Esophagus muscularis mucosa (tissue), 4 donors: ENCODE measurements at regions not wholly inside any gene's neighbourhood (a gene's known extent, or its start where the extent isn't known, plus 50 kb on each side); places are given as distances from the start of the nearest gene placed in this dataset.

Source experiments
- DNase-seq: peaks from one replicate; pipeline ENCODE4 v3.0.0-alpha.2; 2017; ENCODE audit errors: extremely low spot score
- H3K27ac ChIP-seq, 4 donors: fragments of 200-600 bp; sonication (generic); replicated peaks in 1 of 4; 1 replicate in 3 of 4; 2 replicates in 1 of 4; pipeline ENCODE4 v1.5.1; 2016 to 2019; ENCODE audit warnings: mild to moderate bottlenecking in 1 of 4
- H3K27me3 ChIP-seq, 4 donors: fragments of 200-600 bp; sonication (generic); one replicate each; pipeline versions ENCODE4 v1.5.1 to v1.6.0; 2016 to 2019
- H3K36me3 ChIP-seq, 4 donors: fragments of 200-600 bp; sonication (generic); one replicate each; pipeline ENCODE4 v1.5.1; 2016 to 2019
- H3K4me1 ChIP-seq, 4 donors: fragments of 200-600 bp; sonication (generic); one replicate each; pipeline ENCODE4 v1.5.1; 2016 to 2019
- H3K4me3 ChIP-seq, 4 donors: fragments of 200-600 bp; sonication (generic); 1 replicate in 2 of 4; 2 replicates in 2 of 4; pipeline ENCODE4 v1.5.1; 2016 to 2019; ENCODE audit warnings: mild to moderate bottlenecking in 4 of 4, moderate library complexity in 1 of 4
- H3K9me3 ChIP-seq, 4 donors: fragments of 200-600 bp; sonication (generic); 1 replicate in 3 of 4; 2 replicates in 1 of 4; pipeline ENCODE4 v1.5.1; 2016 to 2019
- EP300 ChIP-seq: sonication (generic); formaldehyde crosslinking; IDR thresholded peaks from one replicate; pipeline ENCODE4 v1.6.1; 2017; ENCODE audit warnings: antibody characterized with exemption
- POLR2A ChIP-seq: fragments of 450-650 bp; IDR thresholded peaks from one replicate; pipeline ENCODE4 v1.6.1; 2017; ENCODE audit warnings: antibody characterized with exemption, moderate library complexity, mild to moderate bottlenecking, low read depth
- POLR2AphosphoS5 ChIP-seq, 2 donors: sonication (generic); formaldehyde crosslinking; IDR thresholded peaks; one replicate each; pipeline ENCODE4 v1.6.1; 2017; ENCODE audit warnings: antibody characterized with exemption in 2 of 2
- WGBS: methylation state at CpG from one replicate; pipeline ENCODE4 v1.1.5; 2018; 5-methylcytosine and 5-hydroxymethylcytosine counted together
- intact Hi-C: fragments of 100-400 bp; cut with DNase I; formaldehyde crosslinking; loops from one replicate; pipeline ENCODE4 v1.15.1; 2023
- TF ChIP-seq, protein P1 (sequence below), 3 experiments: fragments of 200-600 bp in 2 of 3; fragments of 450-650 bp in 1 of 3; sonication (generic) in 2 of 3; IDR thresholded peaks; one replicate each; pipeline ENCODE4 v1.5.1; 2017 to 2019; ENCODE audit warnings: antibody characterized with exemption in 3 of 3, mild to moderate bottlenecking in 2 of 3, moderate library complexity in 1 of 3

DNA sequence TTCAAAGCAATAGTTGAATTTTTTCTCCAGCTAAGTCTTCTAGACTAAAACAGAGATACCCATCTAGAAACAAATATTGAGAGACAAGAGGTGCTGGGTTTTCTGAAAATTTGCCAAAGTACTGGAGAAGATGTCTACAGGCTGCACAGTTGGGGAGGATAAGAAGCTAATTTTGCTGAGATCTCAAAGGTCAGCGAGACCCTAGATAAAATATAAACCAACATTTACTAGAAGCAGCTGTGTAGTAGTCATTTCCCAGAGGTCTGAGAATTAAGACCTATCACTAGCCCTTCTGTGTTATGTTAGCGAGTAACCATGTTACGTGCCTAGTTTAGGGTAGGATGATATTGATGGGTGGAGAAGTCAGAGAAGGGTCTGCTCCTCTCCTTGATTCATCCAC is 208.5 kb upstream of the TNC start:
- Histone ChIP-seq H3K27me3 (no peaks in the 10 kb centered on the region), H3K9me3 (no peaks in the 10 kb centered on the region), H3K27ac (no peak overlapping the region), H3K4me1 (peaks cover 0 to 22% (median 18%) of the 10 kb centered on the region in 4 donors), H3K36me3 (no peaks in the 10 kb centered on the region), H3K4me3 (no peak overlapping the region)
- whole genome bisulfite sequencing: 95% methylated on average over 3 of the region's 3 CpGs
- no peak for DNase-seq
- TF ChIP-seq, protein P1, sequence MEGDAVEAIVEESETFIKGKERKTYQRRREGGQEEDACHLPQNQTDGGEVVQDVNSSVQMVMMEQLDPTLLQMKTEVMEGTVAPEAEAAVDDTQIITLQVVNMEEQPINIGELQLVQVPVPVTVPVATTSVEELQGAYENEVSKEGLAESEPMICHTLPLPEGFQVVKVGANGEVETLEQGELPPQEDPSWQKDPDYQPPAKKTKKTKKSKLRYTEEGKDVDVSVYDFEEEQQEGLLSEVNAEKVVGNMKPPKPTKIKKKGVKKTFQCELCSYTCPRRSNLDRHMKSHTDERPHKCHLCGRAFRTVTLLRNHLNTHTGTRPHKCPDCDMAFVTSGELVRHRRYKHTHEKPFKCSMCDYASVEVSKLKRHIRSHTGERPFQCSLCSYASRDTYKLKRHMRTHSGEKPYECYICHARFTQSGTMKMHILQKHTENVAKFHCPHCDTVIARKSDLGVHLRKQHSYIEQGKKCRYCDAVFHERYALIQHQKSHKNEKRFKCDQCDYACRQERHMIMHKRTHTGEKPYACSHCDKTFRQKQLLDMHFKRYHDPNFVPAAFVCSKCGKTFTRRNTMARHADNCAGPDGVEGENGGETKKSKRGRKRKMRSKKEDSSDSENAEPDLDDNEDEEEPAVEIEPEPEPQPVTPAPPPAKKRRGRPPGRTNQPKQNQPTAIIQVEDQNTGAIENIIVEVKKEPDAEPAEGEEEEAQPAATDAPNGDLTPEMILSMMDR (IDR thresholded peaks at IDR 0.05): no peak
- TF ChIP-seq EP300 (no peak), POLR2A (no peak), POLR2AphosphoS5 (IDR thresholded peaks at IDR 0.05) (no peak)
- intact Hi-C loops: no loop called here

DNA sequence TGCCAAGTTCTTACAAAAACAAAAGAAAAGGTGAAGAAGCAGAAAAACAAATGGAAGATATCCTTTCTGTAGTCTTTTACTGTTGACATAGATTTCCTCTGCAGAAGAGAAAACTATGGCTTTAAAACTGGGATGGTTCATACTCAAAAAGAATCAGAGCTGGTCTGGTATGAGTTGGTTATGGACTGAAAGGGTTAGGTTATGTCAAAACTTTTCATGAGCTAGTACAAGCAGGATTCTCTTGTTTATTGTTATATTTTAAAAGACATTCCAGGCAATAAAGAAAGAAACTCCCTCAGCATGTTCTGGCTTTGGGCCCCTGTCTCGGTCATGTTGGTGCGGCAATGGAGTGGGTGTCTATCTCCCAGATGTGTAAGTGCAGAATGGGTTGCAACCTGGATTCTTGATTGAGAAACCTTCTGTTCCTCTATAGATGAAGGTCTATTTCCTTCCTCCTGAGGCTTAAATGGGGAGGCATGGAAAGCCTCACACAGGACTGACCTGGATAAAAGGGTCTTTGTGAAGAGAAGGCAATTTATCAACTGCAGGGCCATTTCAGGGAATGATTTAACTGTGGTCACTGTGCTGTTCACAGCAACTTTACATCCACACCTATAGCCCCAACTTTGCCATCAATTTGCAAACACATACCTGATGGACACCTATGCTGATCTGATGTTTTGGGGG is 209.6 kb upstream of the TNC start:
- Histone ChIP-seq H3K27me3 (no peaks in the 10 kb centered on the region), H3K9me3 (no peaks in the 10 kb centered on the region), H3K4me3 (no peak overlapping the region), H3K27ac (peak overlapping the region in 1 of 4 donors; percentile 19), H3K36me3 (no peaks in the 10 kb centered on the region), H3K4me1 (peaks cover 0 to 22% (median 18%) of the 10 kb centered on the region in 4 donors)
- intact Hi-C loops: no loop called here
- WGBS: 72% methylated on average over 2 of the region's 2 CpGs
- TF ChIP-seq POLR2AphosphoS5 (IDR thresholded peaks at IDR 0.05): no peak
- TF ChIP-seq POLR2A: no peak
- no peak for TF ChIP-seq EP300
- TF ChIP-seq, protein P1 (IDR thresholded peaks at IDR 0.05): no peak
- DNase-seq: no peak

DNA sequence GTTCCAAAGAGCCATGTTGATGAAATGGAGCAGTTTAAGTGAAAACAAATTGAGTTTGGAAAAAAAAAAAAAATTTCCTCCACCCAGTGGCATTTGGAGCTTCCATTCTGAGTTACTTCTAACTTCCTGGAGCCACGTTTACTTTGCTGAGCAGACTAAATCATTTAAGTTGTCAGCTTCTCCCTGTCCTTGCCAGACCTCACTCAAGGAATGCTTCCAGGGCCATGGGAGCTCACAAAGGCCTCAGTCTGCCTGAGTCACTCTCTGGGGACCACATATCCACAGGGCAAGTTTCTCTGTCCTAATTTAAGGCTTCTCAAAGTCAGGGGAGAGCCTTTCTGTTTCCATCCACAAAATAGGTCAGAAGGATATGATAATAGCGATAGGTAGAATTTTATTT is 210.3 kb upstream of the TNC start:
- peak overlapping the region in 1 of 4 donors; percentile 19 for H3K27ac ChIP-seq
- H3K36me3 ChIP-seq: no peaks in the 10 kb centered on the region
- H3K27me3 ChIP-seq: no peaks in the 10 kb centered on the region
- WGBS: 49% methylated on average over 2 of the region's 2 CpGs
- H3K4me1 ChIP-seq: peaks cover 0 to 22% (median 18%) of the 10 kb centered on the region in 4 donors
- no peak for TF ChIP-seq POLR2A
- TF ChIP-seq POLR2AphosphoS5 (IDR thresholded peaks at IDR 0.05): peak in 1 of 2 donors; percentile 15
- TF ChIP-seq EP300: no peak
- H3K9me3 ChIP-seq: no peaks in the 10 kb centered on the region
- no peak for DNase-seq
- H3K4me3 ChIP-seq: no peak overlapping the region
- intact Hi-C loops: no loop called here

DNA sequence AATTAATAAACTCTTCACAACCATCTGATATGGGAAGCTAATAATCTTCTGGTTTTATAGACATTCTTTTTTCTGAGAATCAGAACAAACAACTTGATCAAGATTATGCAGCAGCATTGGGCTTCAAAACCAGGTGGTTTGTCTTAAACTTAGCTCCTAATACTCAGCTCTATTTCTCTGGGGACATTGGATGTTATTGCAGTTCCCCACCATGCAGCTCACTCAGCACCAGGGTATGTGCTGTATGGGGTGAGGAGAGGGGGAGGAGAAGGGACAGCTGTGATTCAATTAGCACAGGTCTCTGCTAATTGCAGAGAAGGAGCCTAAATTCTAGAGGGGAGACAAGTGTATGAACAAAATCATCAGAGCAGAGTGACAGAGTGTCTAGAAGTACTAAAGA is 210.7 kb upstream of the TNC start:
- Histone ChIP-seq H3K4me3 (no peak overlapping the region), H3K27me3 (no peaks in the 10 kb centered on the region), H3K9me3 (no peaks in the 10 kb centered on the region), H3K27ac (peak overlapping the region in 1 of 4 donors; percentile 19), H3K4me1 (peaks cover 0 to 22% (median 18%) of the 10 kb centered on the region in 4 donors), H3K36me3 (no peaks in the 10 kb centered on the region)
- DNase-seq: no peak
- intact Hi-C loops: no loop called here
- TF ChIP-seq POLR2AphosphoS5 (IDR thresholded peaks at IDR 0.05) (no peak), EP300 (no peak), POLR2A (no peak)
- TF ChIP-seq, protein P1 (IDR thresholded peaks at IDR 0.05): no peak

DNA sequence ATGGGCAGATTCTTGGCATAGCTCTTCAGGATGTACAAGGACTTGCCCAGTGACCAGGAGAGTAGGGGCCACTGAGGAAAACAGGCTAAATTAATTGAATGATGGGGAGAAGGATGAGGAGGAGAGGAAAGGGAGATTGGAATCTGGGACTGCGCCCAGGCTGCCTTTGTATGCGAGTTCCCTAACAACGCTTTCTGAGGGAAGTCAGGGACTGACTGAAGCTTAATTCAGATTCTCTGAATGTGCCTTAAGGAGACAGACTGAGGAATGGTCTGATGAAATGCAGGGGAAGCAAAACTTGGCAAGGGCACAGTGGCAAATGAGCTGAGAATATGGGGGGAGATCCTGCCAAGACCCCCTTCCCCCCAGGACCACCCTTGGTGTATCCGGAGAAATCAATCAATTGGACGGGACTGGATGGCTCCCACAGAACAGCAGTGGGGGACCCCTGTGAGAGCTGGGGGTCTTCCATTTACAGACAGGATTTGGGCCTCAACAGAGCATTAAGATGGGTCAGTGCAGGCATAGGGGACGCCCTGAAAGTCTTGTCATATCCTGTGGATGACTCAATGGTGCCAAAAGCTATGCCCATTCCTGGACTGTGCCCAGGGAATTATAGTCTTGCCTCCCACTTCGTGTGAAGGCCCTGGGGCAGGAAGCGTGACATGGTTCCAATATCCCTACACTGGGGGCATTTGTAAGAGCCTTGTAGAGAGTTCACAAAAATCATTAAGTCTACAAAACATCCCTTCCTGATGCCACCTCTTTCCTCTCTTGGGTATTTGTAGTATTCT is 215.5 kb upstream of the TNC start:
- peaks cover 0 to 10% (median 0%) of the 10 kb centered on the region in 4 donors for H3K9me3 ChIP-seq
- no peak for DNase-seq
- no peak overlapping the region for H3K4me3 ChIP-seq
- peaks cover 0 to 5% (median 4%) of the 10 kb centered on the region in 4 donors for H3K4me1 ChIP-seq
- H3K27me3 ChIP-seq: no peaks in the 10 kb centered on the region
- no peak for TF ChIP-seq POLR2A
- TF ChIP-seq EP300: no peak
- no peak for TF ChIP-seq POLR2AphosphoS5 (IDR thresholded peaks at IDR 0.05)
- TF ChIP-seq, protein P1 (IDR thresholded peaks at IDR 0.05): no peak
- H3K27ac ChIP-seq: no peak overlapping the region
- 82% methylated on average over 4 of the region's 8 CpGs for WGBS
- no peaks in the 10 kb centered on the region for H3K36me3 ChIP-seq
- intact Hi-C loops: no loop called here
